ENCODE measurements at regions not wholly inside any gene's neighbourhood (a gene's known extent, or its start where the extent isn't known, plus 50 kb on each side); places are given as distances from the start of the nearest gene placed in this dataset.
A peak's percentile ranks its signal among the peaks of the same experiment; 100 is the strongest.

GRCh38 chr3:25854214-25854613 is 64.3 kb downstream of the OXSM start:
- Histone ChIP-seq H3K36me3 (ENCODE audit: control insufficient read depth, insufficient read depth, low read length) (no peaks in the 10 kb centered on the region), H3K79me1 (ENCODE audit: low read length) (no peaks in the 10 kb centered on the region), H2BK5ac (ENCODE audit: low read length) (no peak overlapping the region), H2AK5ac (ENCODE audit: low read length) (no peak overlapping the region), H3K27me3 (ENCODE audit: insufficient read depth, low read length, poor library complexity) (no peaks in the 10 kb centered on the region), H3K79me2 (ENCODE audit: control insufficient read depth, insufficient read depth, low read length) (no peaks in the 10 kb centered on the region), H2BK120ac (ENCODE audit: low read depth, low read length) (no peak overlapping the region), H3K27ac (ENCODE audit: low read depth, low read length) (no peak overlapping the region), H3K56ac (ENCODE audit: low read length) (no peak overlapping the region), H3K4me2 (ENCODE audit: low read length) (no peak overlapping the region), H4K8ac (ENCODE audit: low read depth, low read length) (no peak overlapping the region), H2BK15ac (replicated peaks; ENCODE audit: low read depth) (no peak overlapping the region), H3K23ac (ENCODE audit: low read length) (no peak overlapping the region), H3K4ac (ENCODE audit: low read depth, low read length) (no peak overlapping the region), H3K9ac (ENCODE audit: low read length) (no peak overlapping the region), H3K4me1 (ENCODE audit: control insufficient read depth, low read depth, low read length) (no peaks in the 10 kb centered on the region), H3K18ac (ENCODE audit: low read length) (no peak overlapping the region), H3K4me3 (ENCODE audit: low read length) (no peak overlapping the region), H4K5ac (ENCODE audit: low read length) (no peak overlapping the region)
- no CpG with 5 or more reads among the region's 1 CpG for WGBS (ENCODE audit: extremely low coverage, insufficient coverage, low lambda C conversion rate)
- DNase-seq, result no peak

GRCh38 chr3:25854635-25855034 is 64.7 kb downstream of the OXSM start:
- Histone ChIP-seq H2BK15ac (replicated peaks; ENCODE audit: low read depth) (no peak overlapping the region), H4K8ac (ENCODE audit: low read depth, low read length) (no peak overlapping the region), H4K5ac (ENCODE audit: low read length) (no peak overlapping the region), H3K27ac (ENCODE audit: low read depth, low read length) (no peak overlapping the region), H3K9ac (ENCODE audit: low read length) (no peak overlapping the region), H2BK120ac (ENCODE audit: low read depth, low read length) (no peak overlapping the region), H3K4me2 (ENCODE audit: low read length) (no peak overlapping the region), H3K36me3 (ENCODE audit: control insufficient read depth, insufficient read depth, low read length) (no peaks in the 10 kb centered on the region), H2AK5ac (ENCODE audit: low read length) (no peak overlapping the region), H2BK5ac (ENCODE audit: low read length) (no peak overlapping the region), H3K79me2 (ENCODE audit: control insufficient read depth, insufficient read depth, low read length) (no peaks in the 10 kb centered on the region), H3K23ac (ENCODE audit: low read length) (no peak overlapping the region), H3K4me1 (ENCODE audit: control insufficient read depth, low read depth, low read length) (no peaks in the 10 kb centered on the region), H3K79me1 (ENCODE audit: low read length) (no peaks in the 10 kb centered on the region), H3K56ac (ENCODE audit: low read length) (no peak overlapping the region), H3K27me3 (ENCODE audit: insufficient read depth, low read length, poor library complexity) (no peaks in the 10 kb centered on the region), H3K4me3 (ENCODE audit: low read length) (no peak overlapping the region), H3K18ac (ENCODE audit: low read length) (no peak overlapping the region), H3K4ac (ENCODE audit: low read depth, low read length) (peak overlapping the region; percentile 36)
- DNase-seq, result peak; percentile 61
- no CpG with 5 or more reads among the region's 3 CpGs for WGBS (ENCODE audit: extremely low coverage, insufficient coverage, low lambda C conversion rate)

GRCh38 chr3:25855266-25855784 is 65.4 kb downstream of the OXSM start:
- H2BK120ac ChIP-seq (ENCODE audit: low read depth, low read length), result no peak overlapping the region
- no peak overlapping the region for H2BK5ac ChIP-seq (ENCODE audit: low read length)
- no peak overlapping the region for H3K9ac ChIP-seq (ENCODE audit: low read length)
- H3K36me3 ChIP-seq (ENCODE audit: control insufficient read depth, insufficient read depth, low read length), result no peaks in the 10 kb centered on the region
- H3K4ac ChIP-seq (ENCODE audit: low read depth, low read length), result no peak overlapping the region
- no peak overlapping the region for H4K8ac ChIP-seq (ENCODE audit: low read depth, low read length)
- H3K4me2 ChIP-seq (ENCODE audit: low read length), result no peak overlapping the region
- no peak overlapping the region for H2AK5ac ChIP-seq (ENCODE audit: low read length)
- H3K4me3 ChIP-seq (ENCODE audit: low read length), result no peak overlapping the region
- H2BK15ac ChIP-seq (replicated peaks; ENCODE audit: low read depth), result no peak overlapping the region
- no peak overlapping the region for H4K5ac ChIP-seq (ENCODE audit: low read length)
- no CpG with 5 or more reads among the region's 1 CpG for WGBS (ENCODE audit: extremely low coverage, insufficient coverage, low lambda C conversion rate)
- H3K56ac ChIP-seq (ENCODE audit: low read length), result no peak overlapping the region
- H3K27ac ChIP-seq (ENCODE audit: low read depth, low read length), result no peak overlapping the region
- no peaks in the 10 kb centered on the region for H3K79me2 ChIP-seq (ENCODE audit: control insufficient read depth, insufficient read depth, low read length)
- no peak overlapping the region for H3K23ac ChIP-seq (ENCODE audit: low read length)
- H3K18ac ChIP-seq (ENCODE audit: low read length), result no peak overlapping the region
- H3K4me1 ChIP-seq (ENCODE audit: control insufficient read depth, low read depth, low read length), result no peaks in the 10 kb centered on the region
- no peaks in the 10 kb centered on the region for H3K27me3 ChIP-seq (ENCODE audit: insufficient read depth, low read length, poor library complexity)
- no peak for DNase-seq
- H3K79me1 ChIP-seq (ENCODE audit: low read length), result no peaks in the 10 kb centered on the region

GRCh38 chr3:25856902-25857518 is 67.1 kb downstream of the OXSM start:
- H3K4me1 ChIP-seq (ENCODE audit: control insufficient read depth, low read depth, low read length), result no peaks in the 10 kb centered on the region
- no peak overlapping the region for H3K4ac ChIP-seq (ENCODE audit: low read depth, low read length)
- H3K56ac ChIP-seq (ENCODE audit: low read length), result no peak overlapping the region
- H3K4me2 ChIP-seq (ENCODE audit: low read length), result no peak overlapping the region
- no CpG with 5 or more reads among the region's 3 CpGs for WGBS (ENCODE audit: extremely low coverage, insufficient coverage, low lambda C conversion rate)
- H2BK15ac ChIP-seq (replicated peaks; ENCODE audit: low read depth), result no peak overlapping the region
- no peaks in the 10 kb centered on the region for H3K27me3 ChIP-seq (ENCODE audit: insufficient read depth, low read length, poor library complexity)
- H3K18ac ChIP-seq (ENCODE audit: low read length), result no peak overlapping the region
- no peak overlapping the region for H2AK5ac ChIP-seq (ENCODE audit: low read length)
- no peak overlapping the region for H4K8ac ChIP-seq (ENCODE audit: low read depth, low read length)
- peak; percentile 44 for DNase-seq
- H3K79me2 ChIP-seq (ENCODE audit: control insufficient read depth, insufficient read depth, low read length), result no peaks in the 10 kb centered on the region
- H3K79me1 ChIP-seq (ENCODE audit: low read length), result no peaks in the 10 kb centered on the region
- no peak overlapping the region for H4K5ac ChIP-seq (ENCODE audit: low read length)
- no peak overlapping the region for H3K4me3 ChIP-seq (ENCODE audit: low read length)
- H2BK120ac ChIP-seq (ENCODE audit: low read depth, low read length), result no peak overlapping the region
- H3K27ac ChIP-seq (ENCODE audit: low read depth, low read length), result no peak overlapping the region
- H2BK5ac ChIP-seq (ENCODE audit: low read length), result no peak overlapping the region
- H3K9ac ChIP-seq (ENCODE audit: low read length), result no peak overlapping the region
- H3K36me3 ChIP-seq (ENCODE audit: control insufficient read depth, insufficient read depth, low read length), result no peaks in the 10 kb centered on the region
- H3K23ac ChIP-seq (ENCODE audit: low read length), result no peak overlapping the region

GRCh38 chr3:25861566-25861965 is 71.7 kb downstream of the OXSM start:
- no peak overlapping the region for H2BK5ac ChIP-seq (ENCODE audit: low read length)
- no peak overlapping the region for H3K56ac ChIP-seq (ENCODE audit: low read length)
- no peak overlapping the region for H3K23ac ChIP-seq (ENCODE audit: low read length)
- H2AK5ac ChIP-seq (ENCODE audit: low read length), result no peak overlapping the region
- no peak overlapping the region for H3K4me2 ChIP-seq (ENCODE audit: low read length)
- no peak for DNase-seq
- no peak overlapping the region for H3K9ac ChIP-seq (ENCODE audit: low read length)
- H3K79me1 ChIP-seq (ENCODE audit: low read length), result no peaks in the 10 kb centered on the region
- no peak overlapping the region for H3K18ac ChIP-seq (ENCODE audit: low read length)
- no peaks in the 10 kb centered on the region for H3K27me3 ChIP-seq (ENCODE audit: insufficient read depth, low read length, poor library complexity)
- no peaks in the 10 kb centered on the region for H3K36me3 ChIP-seq (ENCODE audit: control insufficient read depth, insufficient read depth, low read length)
- no peaks in the 10 kb centered on the region for H3K79me2 ChIP-seq (ENCODE audit: control insufficient read depth, insufficient read depth, low read length)
- no peak overlapping the region for H2BK120ac ChIP-seq (ENCODE audit: low read depth, low read length)
- H2BK15ac ChIP-seq (replicated peaks; ENCODE audit: low read depth), result no peak overlapping the region
- no peak overlapping the region for H3K27ac ChIP-seq (ENCODE audit: low read depth, low read length)
- H4K5ac ChIP-seq (ENCODE audit: low read length), result no peak overlapping the region
- no CpG with 5 or more reads among the region's 1 CpG for WGBS (ENCODE audit: extremely low coverage, insufficient coverage, low lambda C conversion rate)
- no peak overlapping the region for H3K4ac ChIP-seq (ENCODE audit: low read depth, low read length)
- no peaks in the 10 kb centered on the region for H3K4me1 ChIP-seq (ENCODE audit: control insufficient read depth, low read depth, low read length)
- H3K4me3 ChIP-seq (ENCODE audit: low read length), result no peak overlapping the region
- no peak overlapping the region for H4K8ac ChIP-seq (ENCODE audit: low read depth, low read length)

- Histone ChIP-seq H2BK120ac (ENCODE audit: low read depth, low read length) (no peak overlapping the region), H2BK15ac (replicated peaks; ENCODE audit: low read depth) (no peak overlapping the region), H4K5ac (ENCODE audit: low read length) (no peak overlapping the region), H2AK5ac (ENCODE audit: low read length) (no peak overlapping the region), H3K56ac (ENCODE audit: low read length) (no peak overlapping the region), H3K18ac (ENCODE audit: low read length) (no peak overlapping the region), H3K4ac (ENCODE audit: low read depth, low read length) (no peak overlapping the region), H3K79me2 (ENCODE audit: control insufficient read depth, insufficient read depth, low read length) (no peaks in the 10 kb centered on the region), H3K4me1 (ENCODE audit: control insufficient read depth, low read depth, low read length) (no peaks in the 10 kb centered on the region), H3K79me1 (ENCODE audit: low read length) (no peaks in the 10 kb centered on the region), H3K27ac (ENCODE audit: low read depth, low read length) (no peak overlapping the region), H3K27me3 (ENCODE audit: insufficient read depth, low read length, poor library complexity) (no peaks in the 10 kb centered on the region), H3K36me3 (ENCODE audit: control insufficient read depth, insufficient read depth, low read length) (no peaks in the 10 kb centered on the region), H4K8ac (ENCODE audit: low read depth, low read length) (no peak overlapping the region), H2BK5ac (ENCODE audit: low read length) (no peak overlapping the region), H3K23ac (ENCODE audit: low read length) (no peak overlapping the region), H3K4me2 (ENCODE audit: low read length) (no peak overlapping the region), H3K9ac (ENCODE audit: low read length) (no peak overlapping the region), H3K4me3 (ENCODE audit: low read length) (no peak overlapping the region)
- DNase-seq, result no peak
- no CpG with 5 or more reads among the region's 3 CpGs for WGBS (ENCODE audit: extremely low coverage, insufficient coverage, low lambda C conversion rate)
These were observed 73.1 kb downstream of the OXSM start for GRCh38 chr3:25863011-25863415.

Measured in mesendoderm (in vitro differentiated cells).